IMR-90 (cell line): ENCODE measurements at regions not wholly inside any gene's neighbourhood (a gene's known extent, or its start where the extent isn't known, plus 50 kb on each side); places are given as distances from the start of the nearest gene placed in this dataset.

Source experiments
- CHD1 ChIP-seq: IDR thresholded peaks from 2 replicates; pipeline ENCODE4 v1.6.1; 2012; ENCODE audit warnings: low read depth, low read length, improper control_type of control experiment
- FOS ChIP-seq: fragments of 150-350 bp; IDR thresholded peaks from 2 replicates; pipeline ENCODE4 v1.6.1; 2016; ENCODE audit warnings: low read depth, low read length
- MAFK ChIP-seq: IDR thresholded peaks from 2 replicates; pipeline ENCODE4 v1.6.1; 2012; ENCODE audit warnings: low read depth, low read length, improper control_type of control experiment
- MAZ ChIP-seq: IDR thresholded peaks from 2 replicates; pipeline ENCODE4 v1.6.1; 2012; ENCODE audit warnings: low read depth, mild to moderate bottlenecking, low read length, improper control_type of control experiment, moderate library complexity, borderline replicate concordance
- MXI1 ChIP-seq: IDR thresholded peaks from 2 replicates; pipeline ENCODE4 v1.6.1; 2012; ENCODE audit warnings: low read depth, mild to moderate bottlenecking, low read length, moderate library complexity, borderline replicate concordance
- POLR2A ChIP-seq: IDR thresholded peaks from 2 replicates; pipeline ENCODE4 v1.6.1; 2012; ENCODE audit warnings: mild to moderate bottlenecking, low read depth, low read length
- RFX5 ChIP-seq: IDR thresholded peaks from 2 replicates; pipeline ENCODE4 v1.8.0; 2012; ENCODE audit warnings: low read depth, mild to moderate bottlenecking, low read length, moderate library complexity
- SMC3 ChIP-seq: fragments of 150-350 bp; IDR thresholded peaks from 2 replicates; pipeline ENCODE4 v1.6.1; 2016; ENCODE audit warnings: low read depth, mild to moderate bottlenecking, antibody characterized with exemption, low read length, moderate library complexity
- TF ChIP-seq, protein P1 (sequence below): conservative IDR thresholded peaks from 2 replicates; pipeline ENCODE4 v1.5.1; 2012; ENCODE audit warnings: mild to moderate bottlenecking, low read depth, low read length, improper control_type of control experiment
- TF ChIP-seq, protein P2 (sequence below): fragments of 150-350 bp; IDR thresholded peaks from 2 replicates; pipeline ENCODE4 v1.6.1; 2016; ENCODE audit warnings: low read depth, mild to moderate bottlenecking, low read length, moderate library complexity, borderline replicate concordance

DNA sequence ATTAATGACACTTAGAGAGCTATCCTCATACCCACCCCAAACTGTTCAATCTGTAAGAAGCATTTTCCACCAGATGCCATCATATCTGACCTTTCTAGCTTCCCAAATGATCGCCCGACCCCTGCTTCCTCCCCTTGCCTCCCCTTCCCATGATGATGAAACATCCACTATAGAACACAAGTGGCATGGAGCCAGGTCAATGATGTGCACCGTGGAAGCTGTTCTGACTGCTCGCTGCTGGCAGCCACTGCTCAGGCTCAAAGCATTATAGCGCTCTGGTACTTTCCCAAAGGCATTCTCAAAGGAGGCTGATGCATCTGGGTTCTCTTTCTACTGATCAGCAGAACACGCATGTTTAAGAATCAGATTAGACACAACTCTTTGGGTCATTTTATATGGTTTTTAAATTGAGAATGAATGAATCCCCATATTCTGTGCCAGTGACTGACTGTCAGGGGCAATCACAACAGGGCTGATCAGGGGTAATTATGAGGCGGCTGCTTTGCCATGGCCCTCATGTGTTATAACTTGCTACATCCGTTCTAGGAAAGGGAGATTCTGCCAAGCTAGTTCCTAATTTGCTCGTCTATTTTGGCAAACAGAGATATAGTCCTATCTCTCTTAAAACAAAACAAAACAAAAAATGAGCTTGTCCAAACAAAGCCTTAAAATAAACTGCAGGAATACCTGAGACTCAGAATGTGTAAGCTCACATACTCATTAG is 343.7 kb downstream of the ENC1 start:
- TF ChIP-seq, protein P1, sequence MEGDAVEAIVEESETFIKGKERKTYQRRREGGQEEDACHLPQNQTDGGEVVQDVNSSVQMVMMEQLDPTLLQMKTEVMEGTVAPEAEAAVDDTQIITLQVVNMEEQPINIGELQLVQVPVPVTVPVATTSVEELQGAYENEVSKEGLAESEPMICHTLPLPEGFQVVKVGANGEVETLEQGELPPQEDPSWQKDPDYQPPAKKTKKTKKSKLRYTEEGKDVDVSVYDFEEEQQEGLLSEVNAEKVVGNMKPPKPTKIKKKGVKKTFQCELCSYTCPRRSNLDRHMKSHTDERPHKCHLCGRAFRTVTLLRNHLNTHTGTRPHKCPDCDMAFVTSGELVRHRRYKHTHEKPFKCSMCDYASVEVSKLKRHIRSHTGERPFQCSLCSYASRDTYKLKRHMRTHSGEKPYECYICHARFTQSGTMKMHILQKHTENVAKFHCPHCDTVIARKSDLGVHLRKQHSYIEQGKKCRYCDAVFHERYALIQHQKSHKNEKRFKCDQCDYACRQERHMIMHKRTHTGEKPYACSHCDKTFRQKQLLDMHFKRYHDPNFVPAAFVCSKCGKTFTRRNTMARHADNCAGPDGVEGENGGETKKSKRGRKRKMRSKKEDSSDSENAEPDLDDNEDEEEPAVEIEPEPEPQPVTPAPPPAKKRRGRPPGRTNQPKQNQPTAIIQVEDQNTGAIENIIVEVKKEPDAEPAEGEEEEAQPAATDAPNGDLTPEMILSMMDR: no peak
- no peak for TF ChIP-seq POLR2A
- TF ChIP-seq MAZ: no peak
- TF ChIP-seq, protein P2, sequence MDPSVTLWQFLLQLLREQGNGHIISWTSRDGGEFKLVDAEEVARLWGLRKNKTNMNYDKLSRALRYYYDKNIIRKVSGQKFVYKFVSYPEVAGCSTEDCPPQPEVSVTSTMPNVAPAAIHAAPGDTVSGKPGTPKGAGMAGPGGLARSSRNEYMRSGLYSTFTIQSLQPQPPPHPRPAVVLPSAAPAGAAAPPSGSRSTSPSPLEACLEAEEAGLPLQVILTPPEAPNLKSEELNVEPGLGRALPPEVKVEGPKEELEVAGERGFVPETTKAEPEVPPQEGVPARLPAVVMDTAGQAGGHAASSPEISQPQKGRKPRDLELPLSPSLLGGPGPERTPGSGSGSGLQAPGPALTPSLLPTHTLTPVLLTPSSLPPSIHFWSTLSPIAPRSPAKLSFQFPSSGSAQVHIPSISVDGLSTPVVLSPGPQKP: no peak
- TF ChIP-seq MAFK: no peak
- TF ChIP-seq RFX5: no peak
- TF ChIP-seq SMC3: no peak
- no peak for TF ChIP-seq MXI1
- TF ChIP-seq FOS: no peak
- TF ChIP-seq CHD1: no peak
